ENCODE measurements at regions not wholly inside any gene's neighbourhood (a gene's known extent, or its start where the extent isn't known, plus 50 kb on each side); places are given as distances from the start of the nearest gene placed in this dataset.

- no peak for DNase-seq (ENCODE audit: low read depth)
- no peak overlapping the region for H3K4me3 ChIP-seq (ENCODE audit: low read depth, low read length)
- TF ChIP-seq CTCF (conservative IDR thresholded peaks at IDR 0.05; ENCODE audit: low read depth, low read length), result no peak
Measured at GRCh38 chr3:59302442-59302841, 252.6 kb upstream of the CFAP20DC start.

GRCh38 chr3:59300733-59301132 lies 250.9 kb upstream of the CFAP20DC start:
- no peak for TF ChIP-seq CTCF (conservative IDR thresholded peaks at IDR 0.05; ENCODE audit: low read depth, low read length)
- H3K4me3 ChIP-seq (ENCODE audit: low read depth, low read length), result no peak overlapping the region
- peak; percentile 17 for DNase-seq (ENCODE audit: low read depth)

- no peak for TF ChIP-seq CTCF (conservative IDR thresholded peaks at IDR 0.05; ENCODE audit: low read depth, low read length)
- no peak for DNase-seq (ENCODE audit: low read depth)
- no peak overlapping the region for H3K4me3 ChIP-seq (ENCODE audit: low read depth, low read length)
Measured at GRCh38 chr3:59299561-59299960, 249.7 kb upstream of the CFAP20DC start.

- H3K4me3 ChIP-seq (ENCODE audit: low read depth, low read length), result no peak overlapping the region
- DNase-seq (ENCODE audit: low read depth), result peak; percentile 33
- no peak for TF ChIP-seq CTCF (conservative IDR thresholded peaks at IDR 0.05; ENCODE audit: low read depth, low read length)
Measured at GRCh38 chr3:59290358-59290757, 240.5 kb upstream of the CFAP20DC start.

- no peak for TF ChIP-seq CTCF (conservative IDR thresholded peaks at IDR 0.05; ENCODE audit: low read depth, low read length)
- H3K4me3 ChIP-seq (ENCODE audit: low read depth, low read length), result no peak overlapping the region
- DNase-seq (ENCODE audit: low read depth), result no peak
Measured at GRCh38 chr3:59289831-59290230, 240.0 kb upstream of the CFAP20DC start.

- DNase-seq (ENCODE audit: low read depth), result no peak
- TF ChIP-seq CTCF (conservative IDR thresholded peaks at IDR 0.05; ENCODE audit: low read depth, low read length), result no peak
Measured at GRCh38 chr3:59288951-59289350, 239.1 kb upstream of the CFAP20DC start.

GRCh38 chr3:59286791-59287531 lies 237.1 kb upstream of the CFAP20DC start:
- H3K4me3 ChIP-seq (ENCODE audit: low read depth, low read length), result no peak overlapping the region
- no peak for TF ChIP-seq CTCF (conservative IDR thresholded peaks at IDR 0.05; ENCODE audit: low read depth, low read length)
- DNase-seq (ENCODE audit: low read depth), result no peak

More at GRCh38 chr3:59288951-59289350, 239.1 kb upstream of the CFAP20DC start:
- no peak overlapping the region for H3K4me3 ChIP-seq (ENCODE audit: low read depth, low read length)

Data from choroid plexus epithelial cell (primary cell).